Midbrain (tissue), 1 donor: ENCODE measurements at regions not wholly inside any gene's neighbourhood (a gene's known extent, or its start where the extent isn't known, plus 50 kb on each side); places are given as distances from the start of the nearest gene placed in this dataset.
"Not testable (repeated sequence)": the region's sequence is repeated elsewhere in the genome, so short reads cannot be mapped to it uniquely, and the experiment has no call there.

Source experiments
- DNase-seq: peaks from one replicate; lab custom pipeline; 2025; lab: John Stamatoyannopoulos, UW

DNA sequence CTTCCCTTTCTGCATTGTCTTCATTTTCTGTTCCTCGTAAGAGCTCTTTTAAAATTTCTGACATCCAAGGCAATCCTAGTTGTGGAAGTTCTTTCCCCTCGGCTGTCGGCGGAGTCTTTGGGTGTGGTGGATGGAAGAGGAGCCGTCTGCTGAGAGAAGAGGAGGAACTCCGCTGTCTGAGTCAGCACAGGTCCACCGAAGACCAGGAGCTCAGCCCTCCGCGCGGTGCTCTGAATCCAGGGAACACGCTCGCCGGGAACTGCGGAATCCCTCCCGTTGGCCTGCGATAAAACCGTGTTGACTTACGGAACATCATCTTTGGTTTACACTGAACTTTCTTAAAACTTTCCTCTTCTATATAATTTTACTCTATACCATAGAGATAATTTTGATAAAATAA, 100.7 kb upstream of the IRX4 start:
- no peak for DNase-seq

DNA sequence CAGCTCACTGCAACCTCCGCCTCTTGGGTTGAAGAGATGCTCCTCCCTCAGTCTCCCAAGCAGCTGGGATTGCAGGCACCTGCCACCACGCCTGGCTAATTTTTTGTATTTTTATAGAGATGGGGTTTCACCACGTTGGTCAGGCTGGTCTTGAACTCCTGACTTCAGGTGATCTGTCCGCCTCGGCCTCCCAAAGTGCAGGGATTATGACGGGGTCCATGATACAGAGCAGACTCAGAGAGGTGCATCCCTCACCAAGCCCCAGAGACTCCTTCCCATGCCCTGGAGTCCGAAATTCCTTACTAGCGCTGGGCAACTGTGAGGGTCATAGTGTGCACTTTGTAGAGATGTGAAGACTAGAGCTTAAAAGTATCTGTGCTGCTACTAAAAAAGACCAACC, 99.8 kb upstream of the IRX4 start:
- not testable (repeated sequence) for DNase-seq

DNA sequence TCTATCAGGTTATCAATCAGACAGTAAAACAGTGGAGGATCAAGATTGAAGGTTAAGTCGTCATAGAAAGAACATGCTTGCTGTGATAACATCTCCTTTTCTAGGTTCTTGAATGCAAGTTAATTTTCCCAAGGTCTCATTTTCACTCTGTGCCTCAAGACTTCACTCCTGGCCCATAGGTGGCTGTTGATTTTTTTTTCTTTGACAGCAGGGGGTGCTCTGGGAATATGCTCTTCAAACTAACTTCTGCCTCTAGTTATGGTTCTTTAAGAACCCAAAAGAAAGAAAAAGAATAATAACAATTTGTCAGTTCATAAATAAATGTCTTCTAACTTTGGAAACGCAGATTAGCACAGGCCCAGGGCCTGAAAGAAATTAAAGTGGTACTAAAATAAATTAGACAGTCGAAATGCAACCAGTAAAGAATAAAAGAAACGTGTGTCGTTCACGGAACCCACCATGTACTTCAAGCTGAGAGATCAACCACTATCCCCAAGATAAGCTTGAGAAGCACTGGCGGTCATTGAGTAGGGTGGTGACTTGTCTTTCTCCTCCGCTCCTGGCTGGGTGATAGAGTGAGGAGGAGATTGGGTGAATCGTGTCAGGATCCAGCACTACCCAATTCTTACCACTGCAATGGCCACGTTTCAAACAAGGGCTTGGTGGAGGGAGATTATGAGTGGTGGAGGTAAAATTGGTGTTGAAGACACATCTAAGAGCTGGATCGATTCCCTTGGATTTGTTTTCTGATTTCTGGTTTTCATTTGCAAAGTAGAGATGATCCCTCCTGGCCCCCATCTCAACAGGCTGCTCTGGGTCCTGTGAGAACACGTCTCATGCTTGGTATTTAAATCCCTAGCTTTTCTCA, 93.4 kb upstream of the IRX4 start:
- DNase-seq, result peak; percentile 0

DNA sequence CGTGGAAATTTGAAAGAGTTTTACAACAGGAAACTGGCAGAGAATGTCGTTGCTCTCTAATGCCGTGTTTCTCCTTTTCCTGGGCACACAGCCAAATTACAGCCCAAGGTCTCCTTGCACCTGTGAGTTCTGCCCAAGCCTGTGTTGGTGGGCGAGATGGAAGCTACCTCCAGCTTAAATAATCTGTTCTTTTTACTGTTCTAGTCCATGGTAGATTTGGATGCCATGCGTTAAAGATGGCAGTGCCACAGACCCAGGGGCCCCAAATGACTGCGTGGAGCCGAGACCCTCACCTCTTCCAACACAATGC, 92.6 kb upstream of the IRX4 start:
- DNase-seq, result no peak

DNA sequence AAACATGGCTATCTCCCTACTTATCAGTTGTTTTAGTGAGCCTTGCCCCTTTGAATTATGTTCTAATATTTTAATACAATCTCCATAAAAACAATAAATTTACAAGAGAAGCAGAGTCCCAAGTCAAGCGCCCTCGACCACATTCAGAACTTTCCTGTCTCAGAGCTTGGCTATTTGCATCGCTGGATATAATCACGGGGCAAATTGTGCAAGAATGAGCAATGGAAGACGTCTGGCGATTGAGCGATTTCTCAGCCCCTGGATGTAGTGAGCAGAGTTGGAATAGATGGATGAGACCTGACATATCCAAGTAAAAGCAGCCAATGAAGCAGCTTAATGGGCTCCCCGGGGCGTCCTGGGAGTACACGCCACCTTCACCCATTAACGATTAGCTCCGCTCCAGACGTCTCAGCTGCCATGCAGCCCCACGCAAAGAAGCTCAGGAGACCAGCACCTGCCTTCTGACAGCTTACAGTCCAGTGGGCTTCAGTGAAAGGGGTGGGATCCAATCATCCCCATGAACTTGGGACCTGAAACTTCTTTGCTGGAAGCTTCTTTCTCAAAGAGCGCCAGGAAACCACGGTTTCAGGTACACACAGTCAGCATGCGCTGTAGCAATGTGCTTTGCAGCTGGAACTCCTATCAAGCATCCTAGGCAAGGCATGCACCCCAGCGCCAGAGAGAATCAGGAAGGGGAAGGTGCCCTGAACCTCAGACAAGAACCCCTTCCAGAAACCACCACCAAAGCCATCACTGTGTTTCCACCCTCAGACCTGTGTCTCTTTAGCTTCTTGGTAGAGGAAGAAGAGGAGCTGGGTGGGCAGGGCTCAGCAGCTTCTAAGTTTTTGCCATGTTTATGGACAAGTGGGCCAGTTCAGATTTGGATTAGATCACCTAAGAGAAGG, 92.0 kb upstream of the IRX4 start:
- DNase-seq, result no peak

DNA sequence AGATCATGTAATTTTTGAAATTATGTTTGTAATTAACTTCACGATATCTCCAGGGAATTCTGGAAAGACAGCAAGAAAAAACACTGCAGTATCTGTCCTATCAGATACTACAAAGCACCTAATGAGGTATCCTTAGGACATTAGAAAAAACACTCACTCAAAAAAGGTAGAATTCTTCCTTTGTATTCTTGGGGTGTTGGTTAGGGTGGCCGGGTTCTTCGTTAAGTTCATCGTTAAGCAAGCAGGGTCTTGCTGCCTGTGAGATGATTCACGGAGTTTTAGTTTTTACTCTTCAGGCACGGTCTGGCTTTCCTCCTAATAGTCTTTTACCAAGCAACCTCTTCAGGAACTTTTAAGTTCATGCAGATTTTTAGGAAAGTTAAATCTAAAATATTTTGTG, 91.4 kb upstream of the IRX4 start:
- DNase-seq, result no peak

DNA sequence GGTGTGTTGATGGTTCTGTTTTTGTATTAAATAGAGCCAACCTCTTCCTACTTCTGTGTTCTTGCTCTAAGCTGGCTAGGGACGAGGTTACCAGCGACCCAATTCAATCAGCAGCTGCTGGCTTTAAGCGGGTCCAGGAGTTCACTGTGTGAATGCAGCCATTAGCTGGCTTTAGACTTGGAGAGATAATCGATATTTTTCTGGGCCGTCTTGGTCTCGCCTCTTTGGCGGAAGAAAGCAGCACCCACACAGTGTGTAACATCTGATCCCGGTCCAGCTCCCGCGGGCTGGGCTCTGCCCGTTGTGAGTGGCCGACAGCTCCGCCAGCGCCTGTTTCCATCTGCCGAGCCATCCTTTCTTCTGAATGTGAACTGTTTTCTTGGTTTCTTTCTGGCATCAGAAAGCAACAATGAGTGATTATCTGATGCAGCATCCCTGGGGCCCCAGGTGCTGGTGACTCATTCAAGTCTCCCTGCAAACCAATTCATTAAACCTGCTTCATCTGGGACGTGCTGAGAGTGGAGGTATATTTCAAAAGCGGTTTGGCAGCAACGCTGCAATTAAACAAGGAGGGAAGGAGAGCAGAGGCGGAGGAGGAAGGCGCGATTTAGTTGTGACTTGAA, 90.8 kb upstream of the IRX4 start:
- DNase-seq, result no peak

DNA sequence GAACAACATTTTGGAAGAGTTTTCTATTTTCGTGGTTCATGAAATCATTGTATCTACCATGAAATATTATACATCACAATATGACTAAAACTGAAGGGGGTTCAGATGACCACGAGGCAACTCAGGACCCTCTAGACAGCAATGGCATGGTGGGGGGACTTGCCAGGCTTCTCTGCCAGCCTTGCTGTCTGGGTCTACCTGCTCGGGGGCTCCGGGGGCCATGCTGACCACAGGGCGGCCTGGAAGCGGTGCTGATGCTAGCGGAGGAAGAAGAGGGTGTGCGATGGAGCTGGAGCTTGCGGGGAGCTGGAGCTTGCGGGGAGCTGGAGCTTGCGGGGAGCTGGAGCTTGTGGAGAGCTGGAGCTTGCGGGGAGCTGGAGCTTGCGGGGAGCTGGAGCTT, 89.2 kb upstream of the IRX4 start:
- DNase-seq, result no peak

DNA sequence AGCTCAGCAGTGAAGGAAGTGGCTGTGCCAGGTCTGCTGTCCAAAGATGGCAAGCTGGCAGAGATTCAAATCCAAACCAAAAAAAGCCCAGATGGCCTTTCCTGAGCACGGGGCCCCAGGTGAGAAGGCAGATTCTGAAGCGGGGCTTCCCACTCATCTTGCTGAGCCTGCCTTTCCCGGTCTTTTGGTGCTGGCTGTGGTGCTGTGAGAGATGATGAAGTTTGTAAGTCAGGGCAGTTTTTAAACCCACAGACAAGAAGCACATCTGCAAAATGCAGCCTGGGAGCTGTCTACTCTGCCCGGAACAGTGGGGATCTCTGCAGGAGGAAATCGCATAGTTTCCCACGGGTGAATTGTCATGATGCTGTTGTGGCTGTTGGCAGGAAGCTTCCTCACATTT, 85.0 kb upstream of the IRX4 start:
- DNase-seq, result no peak

DNA sequence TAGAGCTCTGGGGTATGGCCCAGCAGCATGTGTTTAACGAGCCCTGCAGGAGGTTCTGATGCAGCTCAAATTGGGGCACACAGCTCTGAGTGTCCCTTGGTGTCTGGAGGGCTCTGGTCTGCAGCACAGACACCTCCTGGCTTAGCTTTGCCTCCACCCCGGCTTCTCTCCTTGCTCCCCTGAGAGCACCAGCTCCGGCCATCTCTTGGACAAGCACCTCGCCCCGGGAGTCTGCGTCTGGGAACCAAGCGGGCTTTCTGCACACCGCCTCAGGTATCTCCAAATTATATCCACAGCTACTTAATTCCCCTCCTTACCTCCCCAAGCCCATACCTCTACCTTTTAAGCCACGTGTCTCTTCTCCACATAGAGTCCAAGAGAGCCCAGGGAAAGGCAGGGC, 83.7 kb upstream of the IRX4 start:
- no peak for DNase-seq

DNA sequence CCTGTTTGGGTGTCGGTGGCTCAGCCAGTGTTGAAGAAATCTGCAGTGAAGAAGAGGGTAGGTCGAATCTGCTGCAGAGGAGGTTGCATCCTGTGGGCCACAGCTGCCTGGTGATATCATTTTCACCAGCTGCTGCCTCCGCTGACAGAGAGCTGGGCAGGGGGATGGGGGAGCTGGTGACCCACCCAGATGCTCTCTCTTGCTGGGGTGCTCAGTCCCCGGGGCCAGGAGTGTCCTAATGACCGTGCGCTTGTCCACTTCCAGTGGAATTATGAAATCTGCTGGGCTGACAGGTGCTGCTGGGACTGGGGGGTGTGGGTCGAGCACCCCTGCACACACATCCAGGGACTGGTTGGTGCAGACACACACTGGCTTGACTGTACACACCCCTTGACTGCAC, 83.2 kb upstream of the IRX4 start:
- no peak for DNase-seq

DNA sequence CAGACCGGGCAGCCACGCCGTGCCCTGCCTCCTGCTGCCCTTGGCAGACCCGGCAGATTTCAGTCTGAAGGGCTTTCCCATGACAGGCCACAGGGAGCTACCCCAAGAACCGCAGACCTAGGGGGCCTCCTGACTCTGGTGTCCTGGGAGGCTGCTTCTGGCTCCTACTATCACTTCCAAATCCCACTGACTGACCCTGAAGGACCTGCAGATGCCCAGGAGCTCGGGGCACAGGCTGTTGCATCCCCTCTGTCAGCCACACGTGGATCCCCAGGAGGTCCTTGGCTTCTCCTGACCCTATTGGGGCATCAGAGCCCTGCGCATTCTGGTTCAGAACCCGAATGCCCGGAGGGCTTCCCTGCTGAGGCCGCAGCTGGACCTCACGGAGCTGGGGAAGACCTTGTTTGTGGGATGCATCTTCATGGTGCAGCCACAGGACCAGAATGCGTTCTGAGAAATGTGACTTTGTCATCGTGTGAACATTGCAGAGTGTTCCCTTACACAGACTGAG, 81.3 kb upstream of the IRX4 start:
- DNase-seq, result no peak

DNA sequence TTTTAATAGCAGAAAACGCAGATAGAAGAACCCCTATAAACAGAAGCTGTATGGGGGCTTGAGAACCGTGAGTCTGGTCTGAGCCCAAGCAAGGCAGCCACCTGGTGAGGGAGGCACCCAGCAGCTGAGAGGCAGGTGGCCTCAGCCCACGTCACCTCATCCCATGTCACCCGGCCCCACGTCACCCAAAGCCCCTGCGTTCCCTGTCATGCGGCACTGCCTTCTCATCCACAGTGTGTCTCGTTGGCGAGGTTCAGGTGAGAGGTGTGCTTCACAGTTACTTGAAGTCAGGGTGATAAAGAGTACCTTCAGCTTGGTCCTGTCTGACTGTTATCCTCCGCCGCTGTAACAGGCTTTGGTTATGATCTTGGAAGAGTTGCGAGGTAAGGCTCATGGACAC, 80.6 kb upstream of the IRX4 start:
- DNase-seq, result no peak

DNA sequence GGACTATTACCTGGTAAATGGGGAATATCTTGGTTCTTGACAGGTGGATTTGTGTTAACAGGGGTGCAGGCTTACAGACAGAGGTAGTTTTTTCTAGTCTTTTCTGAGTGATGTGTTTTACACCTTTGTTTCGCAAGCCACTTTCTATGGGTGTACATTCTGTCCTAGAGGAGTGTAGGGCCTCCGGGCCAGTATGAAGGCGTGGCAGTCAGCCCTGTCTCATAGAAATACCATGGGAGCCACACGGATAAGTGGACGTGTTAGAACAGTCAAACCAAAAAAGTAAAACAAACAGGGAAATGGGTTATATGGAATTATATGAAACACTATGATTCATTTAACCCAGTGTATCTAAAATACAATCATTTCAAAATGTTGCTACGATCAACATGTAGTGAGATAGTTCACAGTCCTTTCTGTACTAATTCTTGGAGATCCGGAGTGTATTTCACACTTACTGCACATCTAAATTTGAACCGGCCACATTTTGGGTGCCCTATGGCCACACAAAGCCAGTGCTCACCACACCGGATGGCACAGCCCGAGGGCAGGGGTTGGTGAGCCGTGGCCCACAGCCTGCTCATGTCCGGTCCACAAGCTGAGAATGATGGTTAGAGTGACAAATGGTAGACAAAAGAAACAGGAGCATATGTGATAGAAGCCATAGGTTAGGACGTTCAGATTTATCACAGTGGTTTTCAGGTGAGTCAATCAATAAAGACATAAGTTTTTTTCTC, 80.1 kb upstream of the IRX4 start:
- DNase-seq, result no peak

DNA sequence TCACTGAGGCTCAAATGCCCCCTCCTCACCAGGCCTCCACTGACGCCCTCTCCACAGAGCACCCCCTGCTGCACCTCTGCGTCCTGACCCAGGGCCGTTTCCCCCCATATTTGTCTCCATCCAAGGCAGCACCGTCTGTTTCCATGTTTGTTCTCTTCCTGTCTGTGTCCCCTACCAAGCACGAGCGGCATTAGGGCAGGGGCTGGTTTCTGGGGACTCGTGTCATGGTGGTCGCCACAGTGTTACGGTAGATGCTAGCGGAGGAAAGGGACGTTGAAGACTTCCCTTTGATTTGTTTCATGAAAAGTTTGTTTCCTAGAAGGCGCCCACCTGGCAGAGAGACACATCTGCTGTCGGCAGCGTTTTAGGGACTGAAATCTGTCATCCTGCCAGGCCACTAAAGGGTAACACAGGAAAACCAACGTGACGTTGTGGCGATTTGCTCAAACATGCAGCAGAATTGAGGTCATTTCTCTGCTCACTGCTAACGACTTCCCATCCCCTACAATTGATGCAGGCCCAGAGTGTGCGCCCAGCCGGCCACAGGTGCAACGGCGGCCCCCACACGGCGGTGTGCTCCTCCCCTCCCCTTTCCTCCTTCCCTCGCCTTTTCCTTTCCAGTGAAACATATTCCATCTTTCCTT, 79.3 kb upstream of the IRX4 start:
- no peak for DNase-seq

DNA sequence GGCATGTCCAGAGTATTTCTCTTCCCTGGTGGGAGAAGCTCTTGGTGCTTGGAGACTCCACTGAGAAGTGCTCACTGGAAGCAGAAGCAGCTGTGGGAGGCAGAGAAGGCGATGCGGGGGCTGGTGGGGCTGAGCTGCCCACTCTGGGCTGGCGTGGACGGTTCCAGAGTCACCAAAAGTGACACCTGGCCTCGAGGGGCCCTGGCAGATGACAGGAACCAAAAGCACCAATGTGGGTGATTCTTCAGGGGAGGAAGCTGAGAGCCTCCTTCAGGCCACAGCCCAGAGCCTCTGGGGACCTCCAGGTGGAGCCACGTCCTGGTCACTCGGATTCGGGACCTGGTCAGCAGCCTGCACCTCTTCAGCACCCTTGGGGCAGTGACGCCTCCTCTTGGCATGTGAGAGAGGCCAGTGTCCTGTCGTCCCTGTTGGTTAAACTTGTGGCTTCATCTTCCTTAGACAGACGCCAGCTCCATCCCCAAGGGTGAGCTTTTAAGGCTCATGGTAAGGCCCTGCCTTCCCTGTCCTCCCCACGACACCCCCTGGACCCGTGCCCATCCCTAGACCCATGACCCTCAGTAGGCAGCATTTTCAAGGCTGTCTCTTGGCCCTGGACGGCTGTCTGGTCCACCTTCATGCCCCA, 78.7 kb upstream of the IRX4 start:
- no peak for DNase-seq

DNA sequence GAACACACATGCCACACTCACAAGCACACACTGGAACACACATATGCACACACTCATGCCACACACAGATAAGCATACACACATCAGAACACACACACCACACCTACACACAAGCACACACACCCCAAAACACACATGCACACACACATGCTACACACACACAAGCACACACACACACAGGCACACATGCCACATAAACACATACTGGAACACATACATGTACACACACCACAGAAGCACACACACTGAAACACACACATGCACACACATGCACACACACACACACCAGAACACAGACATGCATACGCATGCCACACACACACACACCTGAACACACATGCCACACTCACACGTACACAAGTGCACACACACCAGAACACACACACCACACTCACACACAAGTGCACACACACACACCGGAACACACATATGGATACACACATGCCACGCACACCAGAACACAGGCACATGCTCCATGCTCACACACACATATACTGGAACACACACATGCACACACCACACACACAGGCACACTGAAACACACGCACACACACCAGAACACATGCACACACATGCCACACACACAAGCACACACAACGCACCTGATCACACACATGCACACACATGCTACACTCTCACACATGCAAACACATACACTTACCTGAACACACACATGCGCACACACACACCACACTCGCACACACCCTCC, 78.0 kb upstream of the IRX4 start:
- DNase-seq, result no peak

DNA sequence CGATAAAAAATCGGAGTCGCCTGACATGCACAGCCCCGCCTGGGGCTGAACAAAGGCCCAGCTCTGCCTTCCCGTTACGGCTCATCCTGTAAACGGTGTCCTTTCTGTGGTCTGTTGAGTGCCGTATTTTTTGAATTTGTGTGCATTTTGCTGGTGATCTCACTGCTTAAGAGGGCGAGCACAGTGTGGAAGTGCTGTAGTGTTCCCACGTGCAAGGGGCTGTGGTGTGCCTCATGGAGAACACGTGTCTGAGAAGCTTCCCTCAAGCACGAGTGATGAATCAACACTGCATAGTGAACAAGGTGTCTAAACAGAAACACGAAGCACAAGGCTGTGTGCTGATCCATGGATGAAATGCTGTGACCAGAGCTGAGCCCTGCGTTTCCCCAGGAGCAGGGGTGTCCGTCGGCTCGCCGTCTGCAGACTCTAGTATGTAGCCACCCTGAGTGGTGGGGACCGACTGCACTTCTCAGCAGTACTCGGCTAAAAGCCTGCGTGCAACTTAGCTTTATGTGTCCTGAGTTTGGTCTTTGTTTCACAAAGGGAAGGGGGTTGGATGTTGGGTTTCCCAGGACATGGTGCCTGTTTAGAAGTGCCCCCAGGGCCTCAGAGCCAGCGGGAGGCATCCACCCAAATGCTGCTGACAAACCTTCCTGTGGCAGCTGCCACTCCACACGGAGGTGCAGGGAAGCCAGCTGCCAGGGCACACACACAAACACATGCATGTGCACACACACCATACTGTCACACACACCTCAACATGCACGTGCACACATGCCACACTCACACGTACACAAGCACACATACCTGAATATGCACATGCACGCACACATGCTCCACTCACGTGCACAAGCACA, 77.2 kb upstream of the IRX4 start:
- no peak for DNase-seq

DNA sequence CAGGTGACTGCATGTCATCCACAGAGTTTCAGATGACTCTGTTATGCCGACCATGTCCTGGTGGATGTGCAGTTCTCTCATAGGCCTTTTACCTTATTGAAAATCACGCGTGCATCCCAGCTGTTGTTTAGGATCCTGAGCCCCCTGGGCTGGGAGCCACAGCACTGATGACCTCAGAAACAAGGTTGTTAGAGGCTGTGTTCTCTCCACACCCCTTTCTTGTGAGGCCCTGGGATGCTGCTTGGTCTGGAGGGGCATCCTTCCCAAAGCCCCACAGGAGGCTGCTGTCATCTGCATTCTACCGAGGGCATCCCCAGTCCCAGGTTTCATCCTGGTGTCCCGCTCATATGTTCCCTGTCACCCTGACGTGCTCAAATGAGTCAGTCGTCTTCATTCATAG, 76.5 kb upstream of the IRX4 start:
- no peak for DNase-seq
